Mucosa of descending colon (tissue), 3 donors: ENCODE measurements at regions not wholly inside any gene's neighbourhood (a gene's known extent, or its start where the extent isn't known, plus 50 kb on each side); places are given as distances from the start of the nearest gene placed in this dataset.
"Not testable (repeated sequence)": the region's sequence is repeated elsewhere in the genome, so short reads cannot be mapped to it uniquely, and the experiment has no call there.

Source experiments
- ATAC-seq: fragments of 200-7000 bp; cut with Tn5 transposase; one replicate; pipeline ENCODE4 v1.9.1; 2020; ENCODE audit warnings: mild to moderate bottlenecking, moderate library complexity
- DNase-seq, 3 donors: peaks; one replicate each; pipeline ENCODE4 v3.0.0-alpha.2; 2020
- H3K36me3 ChIP-seq: fragments of 200-600 bp; one replicate; pipeline ENCODE4 v1.8.0; 2021; ENCODE audit warnings: low read depth, mild to moderate bottlenecking
- H3K4me1 ChIP-seq: fragments of 200-600 bp; one replicate; pipeline ENCODE4 v1.8.0; 2021; ENCODE audit warnings: low read depth, mild to moderate bottlenecking
- H3K4me3 ChIP-seq: fragments of 200-600 bp; one replicate; pipeline ENCODE4 v1.8.0; 2021; ENCODE audit warnings: mild to moderate bottlenecking
- H3K9me3 ChIP-seq: fragments of 200-600 bp; one replicate; pipeline ENCODE4 v1.8.0; 2021; ENCODE audit warnings: mild to moderate bottlenecking
- intact Hi-C, 2 donors: fragments of 100-400 bp; cut with DNase I in 1 of 2; cut with micrococcal nuclease in 1 of 2; formaldehyde crosslinking; loops; one replicate each; pipeline versions ENCODE4 v1.11.0 to v1.11.1; 2022; cut with DNase I, micrococcal nuclease
- TF ChIP-seq, protein P1 (sequence below): fragments of 200-600 bp; IDR thresholded peaks from one replicate; pipeline ENCODE4 v1.8.0; 2022; ENCODE audit warnings: antibody characterized with exemption, mild to moderate bottlenecking
- donor health status: DM: no; HTN: no; CAD: no; lungs with moderate emphysema.
- donor health status: DM: no; HTN: no; CAD: no.
- donor health status: DM: no; HTN: yes; CAD: no.

DNA sequence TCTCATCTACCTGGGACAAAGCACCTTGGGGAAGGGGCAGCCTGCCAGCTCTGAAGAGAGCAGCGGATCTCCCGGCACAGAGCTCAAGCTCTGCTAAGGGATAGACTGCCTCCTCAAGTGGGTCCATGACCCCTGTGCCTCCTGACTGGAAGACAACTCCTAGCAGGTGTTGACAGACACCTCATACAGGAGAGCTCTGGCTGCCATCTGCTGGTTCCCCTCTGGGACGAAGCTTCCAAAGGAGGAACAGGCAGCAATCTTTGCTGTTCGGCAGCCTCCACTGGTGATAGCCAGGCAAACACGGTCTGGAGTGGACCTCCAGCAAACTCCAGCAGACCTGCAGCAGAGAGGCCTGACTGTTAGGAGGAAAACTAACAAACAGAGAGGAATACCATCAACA, 549.9 kb upstream of the LRATD1 start:
- DNase-seq: no peak
- Histone ChIP-seq H3K36me3 (no peaks in the 10 kb centered on the region), H3K4me1 (no peaks in the 10 kb centered on the region), H3K9me3 (no peaks in the 10 kb centered on the region), H3K4me3 (no peak overlapping the region)
- TF ChIP-seq, protein P1, sequence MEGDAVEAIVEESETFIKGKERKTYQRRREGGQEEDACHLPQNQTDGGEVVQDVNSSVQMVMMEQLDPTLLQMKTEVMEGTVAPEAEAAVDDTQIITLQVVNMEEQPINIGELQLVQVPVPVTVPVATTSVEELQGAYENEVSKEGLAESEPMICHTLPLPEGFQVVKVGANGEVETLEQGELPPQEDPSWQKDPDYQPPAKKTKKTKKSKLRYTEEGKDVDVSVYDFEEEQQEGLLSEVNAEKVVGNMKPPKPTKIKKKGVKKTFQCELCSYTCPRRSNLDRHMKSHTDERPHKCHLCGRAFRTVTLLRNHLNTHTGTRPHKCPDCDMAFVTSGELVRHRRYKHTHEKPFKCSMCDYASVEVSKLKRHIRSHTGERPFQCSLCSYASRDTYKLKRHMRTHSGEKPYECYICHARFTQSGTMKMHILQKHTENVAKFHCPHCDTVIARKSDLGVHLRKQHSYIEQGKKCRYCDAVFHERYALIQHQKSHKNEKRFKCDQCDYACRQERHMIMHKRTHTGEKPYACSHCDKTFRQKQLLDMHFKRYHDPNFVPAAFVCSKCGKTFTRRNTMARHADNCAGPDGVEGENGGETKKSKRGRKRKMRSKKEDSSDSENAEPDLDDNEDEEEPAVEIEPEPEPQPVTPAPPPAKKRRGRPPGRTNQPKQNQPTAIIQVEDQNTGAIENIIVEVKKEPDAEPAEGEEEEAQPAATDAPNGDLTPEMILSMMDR: no peak
- intact Hi-C loops: no loop called here
- no peak for ATAC-seq

DNA sequence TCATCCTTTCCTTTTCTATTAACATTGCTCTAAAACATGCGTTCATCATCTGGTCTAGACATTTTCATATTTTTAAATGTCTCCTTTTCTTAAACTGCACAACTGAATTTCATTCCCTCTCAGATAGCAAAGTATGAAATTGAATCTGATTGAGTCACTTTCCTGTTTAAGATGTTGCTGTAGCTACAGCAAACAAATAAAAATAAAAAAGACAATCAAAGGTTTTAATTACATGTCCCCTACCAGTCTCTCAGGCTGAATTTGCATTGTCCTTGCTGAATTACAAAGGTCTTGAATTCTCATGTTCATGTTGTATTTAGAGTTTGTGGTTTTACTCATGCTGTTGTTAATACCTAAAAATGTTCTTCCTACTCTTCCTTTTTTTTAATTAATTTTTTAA, 537.9 kb upstream of the LRATD1 start:
- Histone ChIP-seq H3K4me1 (no peaks in the 10 kb centered on the region), H3K9me3 (no peaks in the 10 kb centered on the region), H3K36me3 (no peaks in the 10 kb centered on the region), H3K4me3 (no peak overlapping the region)
- TF ChIP-seq, protein P1: no peak
- ATAC-seq (no peak), DNase-seq (no peak)
- intact Hi-C loops: no loop called here

DNA sequence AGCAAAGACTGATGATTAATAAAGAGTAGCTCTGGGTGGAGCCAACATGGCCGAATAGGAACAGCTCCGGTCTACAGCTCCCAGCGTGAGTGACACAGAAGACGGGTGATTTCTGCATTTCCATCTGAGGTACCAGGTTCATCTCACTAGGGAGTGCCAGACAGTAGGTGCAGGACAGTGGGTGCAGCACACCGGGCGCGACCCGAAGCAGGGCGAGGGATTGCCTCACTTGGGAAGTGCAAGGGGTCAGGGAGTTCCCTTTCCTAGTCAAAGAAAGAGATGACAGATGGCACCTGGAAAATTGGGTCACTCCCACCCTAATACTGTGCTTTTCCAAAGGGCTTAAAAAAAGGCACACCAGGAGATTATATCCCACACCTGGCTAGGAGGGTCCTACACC, 533.4 kb upstream of the LRATD1 start:
- ATAC-seq, DNase-seq, intact Hi-C loops: not testable (repeated sequence)

DNA sequence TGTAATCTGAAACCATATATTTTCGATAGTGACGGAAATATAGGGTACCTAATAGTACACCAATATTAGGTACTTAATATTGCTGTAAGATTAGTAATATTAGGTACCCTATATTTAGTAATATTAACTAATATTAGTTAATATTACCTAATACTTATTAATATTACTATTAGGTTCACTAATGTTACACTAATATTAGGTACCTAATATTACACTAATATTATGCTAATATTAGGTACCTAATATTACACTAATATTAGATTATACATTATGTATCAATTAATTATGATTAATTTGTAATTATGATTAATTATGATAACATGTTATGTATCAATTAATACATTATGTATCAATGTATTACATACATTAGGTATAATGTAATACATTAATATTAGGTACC, 518.2 kb upstream of the LRATD1 start:
- TF ChIP-seq, protein P1: no peak

More for the DNA sequence above, 533.4 kb upstream of the LRATD1 start:
- not testable (repeated sequence) for H3K36me3 ChIP-seq, H3K4me1 ChIP-seq, H3K9me3 ChIP-seq, H3K4me3 ChIP-seq

DNA sequence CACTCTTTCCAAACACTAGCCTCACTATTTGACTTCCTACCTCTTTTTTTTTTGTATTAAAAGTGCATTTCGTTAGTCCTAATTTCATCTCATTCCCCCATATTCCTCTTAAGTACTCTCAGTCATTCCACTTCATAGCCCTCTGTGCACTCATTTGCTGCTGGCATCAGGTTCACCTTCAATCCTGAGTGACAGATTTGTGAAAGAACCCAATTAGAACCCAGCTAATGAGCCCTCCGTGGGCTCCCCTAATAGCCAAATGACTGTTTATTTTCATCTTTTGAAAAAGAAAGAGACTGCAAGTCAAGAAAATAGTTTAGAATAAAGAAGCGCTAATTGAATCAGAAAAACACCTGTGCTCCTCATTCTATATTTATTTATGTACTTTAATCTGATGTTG, 512.1 kb upstream of the LRATD1 start:
- ATAC-seq: no peak
- no peaks in the 10 kb centered on the region for H3K4me1 ChIP-seq
- intact Hi-C loops: no loop called here
- H3K9me3 ChIP-seq: no peaks in the 10 kb centered on the region
- no peak overlapping the region for H3K4me3 ChIP-seq
- TF ChIP-seq, protein P1: no peak
- no peaks in the 10 kb centered on the region for H3K36me3 ChIP-seq
- no peak for DNase-seq

More for the DNA sequence above, 518.2 kb upstream of the LRATD1 start:
- Histone ChIP-seq H3K9me3 (no peaks in the 10 kb centered on the region), H3K4me3 (no peak overlapping the region), H3K4me1 (no peaks in the 10 kb centered on the region), H3K36me3 (no peaks in the 10 kb centered on the region)
- DNase-seq (no peak), ATAC-seq (no peak)
- intact Hi-C loops: no loop called here

DNA sequence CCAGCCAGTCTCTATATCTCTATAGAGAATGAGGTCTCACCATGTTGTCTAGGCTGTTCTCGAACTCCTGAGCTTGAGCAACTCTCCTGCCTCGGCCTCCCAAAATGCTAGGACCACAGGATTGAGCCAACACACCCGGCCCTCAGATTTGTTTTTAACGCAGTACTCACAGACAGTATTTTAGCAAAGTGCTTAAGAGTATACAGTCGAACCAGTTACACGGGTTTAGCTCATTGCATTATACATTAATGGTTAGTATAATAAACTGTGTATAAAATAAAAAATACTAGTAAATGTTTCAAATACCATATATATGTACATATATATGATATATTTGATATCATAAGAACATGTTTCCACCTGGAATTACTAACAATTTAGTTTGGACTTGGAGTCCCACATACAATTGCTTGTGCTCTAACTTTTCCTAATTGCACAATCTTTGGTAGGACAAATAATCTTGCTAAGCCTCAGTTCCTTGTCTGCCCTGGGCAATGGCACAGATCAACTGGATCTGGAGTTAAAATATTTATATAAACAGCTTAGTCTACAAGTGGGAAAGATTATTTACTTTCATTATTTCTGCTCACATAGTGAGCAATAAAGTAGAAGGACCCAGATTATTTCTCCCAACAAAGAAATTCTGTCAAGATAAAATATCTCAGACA, 508.9 kb upstream of the LRATD1 start:
- DNase-seq (no peak), ATAC-seq (no peak)
- H3K36me3 ChIP-seq: no peaks in the 10 kb centered on the region
- intact Hi-C loops: no loop called here
- H3K9me3 ChIP-seq: no peaks in the 10 kb centered on the region
- TF ChIP-seq, protein P1: no peak
- H3K4me3 ChIP-seq: no peak overlapping the region
- H3K4me1 ChIP-seq: no peaks in the 10 kb centered on the region
